WI38 (cell line): ENCODE measurements at regions not wholly inside any gene's neighbourhood (a gene's known extent, or its start where the extent isn't known, plus 50 kb on each side); places are given as distances from the start of the nearest gene placed in this dataset.

Experiments
- H3K4me3 ChIP-seq: 2 replicates; pipeline ENCODE4 v1.5.1; 2011; ENCODE audit warnings: low read depth, mild to moderate bottlenecking, control low read depth, low read length
- TF ChIP-seq, protein P1 (sequence below): IDR thresholded peaks from 2 replicates; pipeline ENCODE4 v1.5.1; 2012; ENCODE audit warnings: low read depth, mild to moderate bottlenecking, control low read depth, low read length

DNA sequence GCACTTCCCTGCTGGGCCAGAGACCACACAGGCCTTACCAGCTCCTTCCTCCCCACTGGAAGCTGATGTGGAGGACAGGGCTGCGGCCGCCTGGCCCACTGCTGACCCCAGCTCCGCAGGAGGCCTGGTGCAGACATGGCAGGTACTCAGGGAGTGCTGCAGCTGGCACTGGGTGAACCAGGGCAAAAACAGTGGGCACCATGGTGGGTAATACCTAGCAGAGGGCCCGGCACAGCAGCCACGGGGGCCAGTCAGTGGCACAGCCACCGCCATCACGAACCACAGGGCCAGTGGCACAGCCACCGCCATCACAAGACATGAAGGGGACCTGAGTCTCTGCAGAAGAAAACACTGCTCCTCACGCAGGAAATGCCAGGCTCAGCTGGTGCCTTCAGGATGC lies 152.6 kb upstream of the PPP2R2D start:
- TF ChIP-seq, protein P1, sequence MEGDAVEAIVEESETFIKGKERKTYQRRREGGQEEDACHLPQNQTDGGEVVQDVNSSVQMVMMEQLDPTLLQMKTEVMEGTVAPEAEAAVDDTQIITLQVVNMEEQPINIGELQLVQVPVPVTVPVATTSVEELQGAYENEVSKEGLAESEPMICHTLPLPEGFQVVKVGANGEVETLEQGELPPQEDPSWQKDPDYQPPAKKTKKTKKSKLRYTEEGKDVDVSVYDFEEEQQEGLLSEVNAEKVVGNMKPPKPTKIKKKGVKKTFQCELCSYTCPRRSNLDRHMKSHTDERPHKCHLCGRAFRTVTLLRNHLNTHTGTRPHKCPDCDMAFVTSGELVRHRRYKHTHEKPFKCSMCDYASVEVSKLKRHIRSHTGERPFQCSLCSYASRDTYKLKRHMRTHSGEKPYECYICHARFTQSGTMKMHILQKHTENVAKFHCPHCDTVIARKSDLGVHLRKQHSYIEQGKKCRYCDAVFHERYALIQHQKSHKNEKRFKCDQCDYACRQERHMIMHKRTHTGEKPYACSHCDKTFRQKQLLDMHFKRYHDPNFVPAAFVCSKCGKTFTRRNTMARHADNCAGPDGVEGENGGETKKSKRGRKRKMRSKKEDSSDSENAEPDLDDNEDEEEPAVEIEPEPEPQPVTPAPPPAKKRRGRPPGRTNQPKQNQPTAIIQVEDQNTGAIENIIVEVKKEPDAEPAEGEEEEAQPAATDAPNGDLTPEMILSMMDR = no peak

DNA sequence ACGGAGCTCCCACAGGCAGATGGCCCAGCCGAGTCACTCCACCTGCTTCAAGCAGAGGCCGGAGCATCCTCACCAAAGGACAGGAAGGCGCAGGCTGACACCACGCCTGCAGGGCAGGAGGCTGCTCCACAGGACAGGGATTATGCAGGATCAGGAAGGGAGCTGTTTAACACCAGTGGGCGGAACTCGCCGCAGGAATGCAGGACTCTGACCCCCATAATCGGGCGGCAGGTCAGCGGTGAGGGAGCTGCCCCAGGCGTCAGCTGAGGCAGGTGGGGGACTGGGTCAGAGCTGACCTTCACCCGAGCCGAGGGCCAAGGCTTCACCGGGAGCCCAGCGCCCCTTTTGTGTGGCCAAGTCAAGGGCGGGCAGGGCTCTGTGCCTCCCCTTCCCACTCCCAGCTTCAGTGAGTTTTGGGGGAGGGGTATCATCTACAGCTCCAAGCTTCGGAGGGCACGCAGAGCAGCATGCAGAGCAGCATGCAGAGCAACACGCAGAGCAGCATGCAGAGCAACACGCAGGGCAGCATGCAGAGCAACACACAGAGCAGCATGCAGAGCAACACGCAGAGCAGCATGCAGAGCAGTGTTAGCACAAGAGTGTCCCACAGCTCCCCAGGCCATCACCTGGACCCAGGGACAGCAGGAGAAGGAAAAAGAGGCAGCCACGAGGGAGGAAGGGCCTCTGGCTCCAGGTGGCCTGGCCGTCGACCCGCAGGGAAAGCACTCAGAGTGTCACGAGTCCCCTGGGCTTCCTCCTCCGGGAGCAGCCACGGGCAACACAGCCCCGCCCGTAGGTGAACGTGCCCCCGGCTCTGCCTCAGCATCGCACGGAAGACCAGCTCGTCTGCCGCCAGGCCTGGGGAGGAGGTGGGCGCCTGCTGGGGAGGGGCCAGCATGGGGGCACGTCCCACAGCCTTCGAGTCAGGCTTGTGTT lies 151.7 kb upstream of the PPP2R2D start:
- no peak overlapping the region for H3K4me3 ChIP-seq
- TF ChIP-seq, protein P1 = no peak

More for the DNA sequence above, 152.6 kb upstream of the PPP2R2D start:
- no peak overlapping the region for H3K4me3 ChIP-seq

DNA sequence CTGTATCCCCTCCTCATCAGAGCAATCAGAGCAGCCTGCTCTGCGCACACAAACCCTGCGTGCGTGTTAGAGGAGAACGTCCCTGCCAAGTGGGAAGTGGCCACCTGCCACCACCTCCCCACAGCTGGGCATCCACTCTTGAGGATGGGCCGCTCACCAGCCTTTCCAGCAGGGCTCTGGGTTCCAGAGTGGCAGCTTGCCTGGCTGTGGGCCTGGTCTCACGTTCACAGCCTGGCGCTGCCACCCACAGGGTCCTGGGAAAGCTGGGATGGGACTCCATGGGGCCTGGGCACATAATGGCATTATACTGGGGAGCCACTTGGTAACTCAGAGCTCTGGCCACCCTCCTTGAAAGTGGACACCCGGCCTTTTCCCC lies 151.1 kb upstream of the PPP2R2D start:
- TF ChIP-seq, protein P1 = no peak
- no peak overlapping the region for H3K4me3 ChIP-seq

DNA sequence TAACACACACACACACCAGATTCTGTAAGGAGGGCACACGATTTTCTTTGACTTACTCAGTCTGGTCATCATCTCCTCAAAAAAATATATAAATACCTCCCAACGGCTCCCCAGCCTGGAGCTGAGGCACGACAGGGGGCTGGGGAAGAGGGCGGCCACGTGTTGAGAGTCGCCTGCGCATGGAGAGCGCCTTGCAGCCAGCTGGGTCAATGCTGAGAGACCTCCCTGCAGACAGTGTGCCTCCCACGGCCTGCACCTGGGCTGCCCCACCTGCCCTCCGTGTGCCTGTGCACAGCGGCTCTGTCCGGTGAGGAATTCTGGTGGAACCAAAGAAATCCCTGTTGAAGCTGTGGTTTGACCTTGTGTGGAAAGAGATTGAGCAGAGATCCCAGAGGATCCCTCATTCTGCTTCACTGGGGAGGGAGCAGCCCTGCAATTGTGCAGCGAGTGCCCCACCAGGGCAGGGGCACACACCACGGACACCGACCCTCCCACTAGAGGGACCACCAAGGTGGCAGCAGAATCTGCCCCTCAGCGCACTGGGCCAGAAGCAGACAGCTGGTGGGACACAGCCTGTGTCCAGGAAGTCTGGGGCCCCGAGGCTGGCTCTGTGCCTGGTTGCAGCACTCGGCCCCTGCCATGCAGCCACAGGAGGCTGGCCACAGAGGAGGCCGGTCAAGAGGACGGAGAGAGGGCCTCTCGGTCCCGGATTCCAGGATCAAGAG lies 150.5 kb upstream of the PPP2R2D start:
- H3K4me3 ChIP-seq = no peak overlapping the region
- TF ChIP-seq, protein P1 = no peak

DNA sequence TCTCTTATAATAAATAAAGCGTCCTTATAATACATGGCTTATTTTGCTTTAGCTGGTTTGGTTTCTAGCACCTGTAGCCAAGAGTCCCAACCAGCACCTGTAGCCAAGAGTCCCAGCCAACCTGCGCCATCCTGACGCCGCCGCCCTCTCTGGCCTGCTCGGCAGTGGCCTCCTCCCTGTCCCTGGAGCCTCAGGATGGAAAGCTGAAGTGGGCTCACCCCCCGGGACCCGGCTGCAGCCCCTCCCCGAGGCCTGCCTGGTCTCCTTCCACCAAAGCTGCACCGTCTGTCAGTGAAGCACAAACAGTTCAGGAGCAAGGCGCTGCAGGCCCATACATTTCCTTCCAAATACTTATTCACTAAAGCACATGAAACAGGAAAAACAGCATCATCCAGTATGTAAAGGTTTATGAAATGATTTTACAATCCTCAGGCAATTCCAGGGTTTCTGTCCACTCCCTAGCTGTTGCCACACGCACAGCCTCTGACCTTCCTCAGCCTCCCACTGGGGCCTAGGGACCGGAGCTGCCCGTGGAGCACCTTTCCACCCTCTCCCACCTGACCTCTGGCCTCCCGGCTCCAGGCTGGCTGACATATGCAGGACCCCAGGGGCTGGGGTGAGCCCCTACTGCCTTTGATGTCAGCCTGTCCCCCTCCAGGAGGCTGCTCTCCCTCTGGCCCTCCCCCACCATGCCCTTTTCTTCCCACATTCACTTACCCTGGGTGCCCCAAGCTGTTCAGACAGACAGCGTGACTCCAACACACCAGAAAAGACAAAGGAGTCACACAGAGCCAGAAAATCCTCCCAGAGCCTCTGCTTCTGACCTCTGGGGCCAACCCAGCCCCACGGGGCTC lies 149.6 kb upstream of the PPP2R2D start:
- TF ChIP-seq, protein P1 = no peak

DNA sequence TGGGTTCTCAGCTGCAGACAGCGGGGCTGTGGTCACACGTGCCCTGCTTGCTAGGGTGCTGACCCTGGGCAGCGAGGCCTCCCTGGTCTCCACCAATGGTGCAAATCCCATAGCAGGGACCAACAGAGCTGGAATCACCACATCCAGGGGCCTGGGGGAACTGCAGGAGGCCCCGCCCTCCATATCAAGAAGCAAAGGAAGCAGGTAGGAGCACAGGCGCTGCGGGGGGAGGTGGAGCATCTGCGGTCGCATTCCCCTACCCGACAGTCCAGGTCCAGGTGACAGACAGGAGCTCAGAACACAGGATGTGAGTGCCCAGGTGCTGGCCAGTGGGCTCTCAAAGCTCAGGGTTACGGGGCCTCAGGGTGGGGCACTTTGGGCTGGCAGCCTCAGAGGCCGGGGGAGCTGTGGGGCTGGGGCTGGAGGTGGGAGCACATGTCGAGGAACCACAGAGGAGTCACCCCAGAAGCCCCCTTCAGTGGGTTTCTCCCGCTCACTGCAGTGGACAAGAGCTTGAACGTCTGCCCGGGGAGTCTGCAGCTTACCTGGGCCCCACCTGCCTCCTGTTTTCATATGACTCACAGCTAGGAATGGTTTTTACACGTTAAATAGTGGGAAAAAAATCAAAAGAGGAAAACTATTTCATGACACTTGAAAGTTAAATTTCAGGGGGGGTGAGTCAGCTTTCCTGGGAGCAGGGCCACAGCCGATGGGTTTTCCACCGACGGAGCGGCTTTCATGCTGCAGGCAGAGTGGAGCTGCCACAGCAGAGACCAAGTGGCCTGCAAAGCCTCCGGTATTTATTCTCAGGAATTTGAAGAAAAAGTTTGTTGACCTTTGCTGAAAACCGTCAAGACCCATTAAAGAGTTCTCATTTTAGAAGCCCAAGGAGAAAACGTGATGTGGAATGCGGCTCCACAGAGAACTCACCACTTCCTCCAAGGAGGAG lies 148.7 kb upstream of the PPP2R2D start:
- H3K4me3 ChIP-seq = no peak overlapping the region
- TF ChIP-seq, protein P1 = no peak

More for the DNA sequence above, 149.6 kb upstream of the PPP2R2D start:
- no peak overlapping the region for H3K4me3 ChIP-seq
